GM12864 (cell line): ENCODE measurements at regions not wholly inside any gene's neighbourhood (a gene's known extent, or its start where the extent isn't known, plus 50 kb on each side); places are given as distances from the start of the nearest gene placed in this dataset.
"Not testable (repeated sequence)": the region's sequence is repeated elsewhere in the genome, so short reads cannot be mapped to it uniquely, and the experiment has no call there.

ENCODE experiments used
- DNase-seq: peaks from one replicate; pipeline ENCODE4 v3.0.0-alpha.2; 2011; ENCODE audit warnings: low read depth
- H3K4me3 ChIP-seq: 2 replicates; pipeline ENCODE4 v1.5.1; 2011; ENCODE audit warnings: mild to moderate bottlenecking, low read depth, low read length, control low read depth
- TF ChIP-seq, protein P1 (sequence below): IDR thresholded peaks from 2 replicates; pipeline ENCODE4 v1.5.1; 2011; ENCODE audit warnings: low read depth, mild to moderate bottlenecking, moderate library complexity, low read length, control low read depth, inconsistent platforms; ENCODE audit errors: missing control alignments

DNA sequence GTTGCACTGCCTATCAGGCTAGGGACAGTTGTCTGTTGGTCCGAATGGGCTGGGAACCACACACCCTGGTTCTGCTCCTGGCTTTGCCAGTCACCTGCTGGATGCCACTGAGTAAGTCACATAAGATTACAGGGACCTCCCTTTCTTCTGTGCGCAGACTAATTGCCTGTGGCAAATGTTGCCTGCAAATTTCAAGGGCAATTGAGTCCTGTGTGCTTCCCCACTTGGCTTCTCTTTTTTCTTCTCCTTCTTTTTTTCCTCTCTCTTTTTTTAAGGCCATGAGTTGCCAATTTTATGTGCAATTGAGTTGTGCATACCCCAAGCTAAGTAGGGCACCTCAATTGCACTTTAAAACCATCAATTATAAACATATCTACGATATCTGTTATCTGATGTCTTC is 963.4 kb downstream of the MCTP2 start:
- TF ChIP-seq, protein P1, sequence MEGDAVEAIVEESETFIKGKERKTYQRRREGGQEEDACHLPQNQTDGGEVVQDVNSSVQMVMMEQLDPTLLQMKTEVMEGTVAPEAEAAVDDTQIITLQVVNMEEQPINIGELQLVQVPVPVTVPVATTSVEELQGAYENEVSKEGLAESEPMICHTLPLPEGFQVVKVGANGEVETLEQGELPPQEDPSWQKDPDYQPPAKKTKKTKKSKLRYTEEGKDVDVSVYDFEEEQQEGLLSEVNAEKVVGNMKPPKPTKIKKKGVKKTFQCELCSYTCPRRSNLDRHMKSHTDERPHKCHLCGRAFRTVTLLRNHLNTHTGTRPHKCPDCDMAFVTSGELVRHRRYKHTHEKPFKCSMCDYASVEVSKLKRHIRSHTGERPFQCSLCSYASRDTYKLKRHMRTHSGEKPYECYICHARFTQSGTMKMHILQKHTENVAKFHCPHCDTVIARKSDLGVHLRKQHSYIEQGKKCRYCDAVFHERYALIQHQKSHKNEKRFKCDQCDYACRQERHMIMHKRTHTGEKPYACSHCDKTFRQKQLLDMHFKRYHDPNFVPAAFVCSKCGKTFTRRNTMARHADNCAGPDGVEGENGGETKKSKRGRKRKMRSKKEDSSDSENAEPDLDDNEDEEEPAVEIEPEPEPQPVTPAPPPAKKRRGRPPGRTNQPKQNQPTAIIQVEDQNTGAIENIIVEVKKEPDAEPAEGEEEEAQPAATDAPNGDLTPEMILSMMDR = no peak
- no peak for DNase-seq
- H3K4me3 ChIP-seq = no peak overlapping the region

DNA sequence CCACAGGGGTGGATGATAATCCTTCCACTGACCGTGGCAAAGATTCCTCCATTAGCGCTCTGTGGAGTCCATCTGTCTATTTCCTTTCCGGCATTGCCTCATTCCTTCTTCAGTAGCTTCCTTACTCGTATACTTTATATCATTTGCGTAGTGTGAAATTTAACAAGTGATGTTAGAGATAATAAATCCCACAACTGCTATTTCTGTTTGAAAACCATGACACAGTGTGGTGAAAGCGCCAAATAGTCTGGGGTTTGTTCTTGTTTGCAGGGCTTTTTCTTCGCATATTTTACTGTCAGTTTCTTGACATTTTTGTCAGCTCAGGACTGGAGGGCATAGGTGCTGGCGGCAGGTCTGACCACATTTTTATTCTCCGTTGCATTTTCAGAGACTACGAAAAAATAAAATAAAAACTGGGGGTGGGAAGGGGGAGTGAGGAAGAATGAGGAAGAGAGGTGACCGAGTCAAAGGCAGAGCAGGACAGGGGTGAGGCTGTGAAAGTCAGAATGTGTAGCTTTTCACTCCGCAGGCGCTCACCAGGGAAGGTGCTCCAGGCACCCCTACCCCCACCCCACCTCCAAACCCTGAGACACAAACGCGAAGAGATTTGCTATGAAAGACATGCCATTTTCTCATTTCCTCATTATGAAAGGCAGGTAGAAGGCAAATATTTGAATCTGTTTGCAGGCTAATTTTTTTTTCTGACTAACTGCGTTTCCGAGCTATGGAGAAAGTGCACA is 965.0 kb downstream of the MCTP2 start:
- TF ChIP-seq, protein P1 = no peak
- no peak for DNase-seq
- no peak overlapping the region for H3K4me3 ChIP-seq

DNA sequence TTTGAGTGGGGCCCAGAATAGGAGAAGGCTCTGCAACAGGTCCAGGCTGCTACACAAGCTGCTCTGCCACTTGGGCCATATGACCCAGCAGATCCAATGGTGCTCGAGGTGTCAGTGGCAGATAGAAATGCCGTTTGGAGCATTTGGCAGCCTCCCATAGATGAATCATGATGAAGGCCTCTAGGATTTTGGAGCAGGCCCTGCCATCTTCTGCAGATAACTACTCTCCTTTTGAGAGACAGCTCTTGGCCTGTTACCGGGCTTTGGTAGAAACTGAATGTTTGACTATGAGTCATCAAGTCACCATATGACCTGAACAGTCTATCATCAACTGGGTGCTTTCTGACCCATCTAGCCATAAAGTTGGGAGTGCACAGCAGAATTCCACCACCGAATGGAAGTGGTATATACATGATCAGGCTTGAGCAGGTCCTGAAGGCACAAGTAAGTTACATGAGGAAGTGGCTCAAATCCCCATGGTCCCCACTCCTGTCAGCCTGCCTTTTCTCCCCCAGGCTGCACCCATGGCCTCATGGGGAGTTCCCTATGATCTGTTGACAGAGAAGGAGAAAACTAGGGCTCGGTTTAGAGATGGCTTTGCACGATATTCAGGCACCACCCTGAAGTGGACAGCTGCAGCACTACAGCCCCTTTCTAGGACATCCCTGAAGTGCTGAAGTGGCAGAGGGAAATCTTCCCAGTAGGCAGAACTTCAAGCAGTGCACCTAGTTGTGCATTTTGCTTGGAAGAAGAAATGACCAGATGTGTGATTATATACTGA is 971.4 kb downstream of the MCTP2 start:
- DNase-seq = no peak

DNA sequence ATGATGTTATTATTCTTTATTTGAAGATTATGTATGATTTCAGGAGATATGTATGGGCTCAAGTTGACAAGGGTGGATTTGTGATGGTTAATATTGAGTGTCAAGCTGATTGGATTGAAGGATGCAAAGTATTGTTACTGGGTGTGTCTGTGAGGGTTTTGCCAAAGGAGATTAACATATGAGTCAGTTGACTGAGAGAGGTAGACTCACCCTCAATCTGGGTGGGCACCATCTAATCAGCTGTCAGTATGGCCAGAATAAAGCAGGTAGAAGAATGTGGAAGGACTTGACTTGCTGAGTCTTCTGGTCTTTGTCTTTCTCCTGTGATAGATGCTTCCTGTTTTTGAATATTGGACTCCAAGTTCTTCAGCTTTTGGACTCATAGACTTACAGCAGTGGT is 973.7 kb downstream of the MCTP2 start:
- TF ChIP-seq, protein P1 = no peak
- no peak overlapping the region for H3K4me3 ChIP-seq
- DNase-seq = no peak

More for the DNA sequence above, 971.4 kb downstream of the MCTP2 start:
- TF ChIP-seq, protein P1 = no peak
- no peak overlapping the region for H3K4me3 ChIP-seq

DNA sequence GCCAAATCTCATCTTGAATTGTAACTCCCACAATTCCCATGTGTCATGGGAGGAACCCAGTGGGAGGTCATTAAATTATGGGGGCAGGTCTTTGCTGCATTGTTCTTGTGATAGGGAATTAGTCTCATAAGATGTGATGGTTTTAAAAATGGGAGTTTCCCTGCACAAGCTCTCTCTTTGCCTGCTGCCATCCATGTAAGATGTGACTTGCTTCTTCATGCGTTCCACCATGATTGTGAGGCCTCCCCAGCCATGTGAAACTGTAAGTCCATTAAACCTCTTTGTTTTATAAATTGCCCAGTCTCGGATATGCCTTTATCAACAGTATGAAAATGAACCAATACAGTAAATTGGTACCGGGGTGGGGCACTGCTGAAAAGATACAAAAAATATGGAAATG is 974.5 kb downstream of the MCTP2 start:
- not testable (repeated sequence) for DNase-seq, H3K4me3 ChIP-seq

DNA sequence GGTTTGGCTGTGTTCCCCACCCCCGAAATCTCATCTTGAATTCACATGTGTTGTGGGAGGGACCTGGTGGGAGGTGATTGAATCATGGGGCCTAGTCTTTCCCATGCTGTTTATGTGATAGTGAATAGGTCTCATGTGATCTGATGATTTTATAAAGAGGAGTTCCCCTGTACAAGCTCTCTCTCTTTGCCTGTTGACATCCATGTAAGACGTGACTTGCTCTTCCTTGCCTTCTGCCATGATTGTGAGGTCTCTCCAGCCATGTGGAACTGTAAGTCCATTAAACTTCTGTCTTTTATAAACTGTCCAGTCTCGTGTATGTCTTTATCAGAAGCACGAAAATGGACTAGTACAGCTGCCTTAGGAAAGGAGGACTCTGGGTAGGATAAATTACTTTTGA is 976.7 kb downstream of the MCTP2 start:
- TF ChIP-seq, protein P1 = no peak
- DNase-seq = no peak
- H3K4me3 ChIP-seq = no peak overlapping the region

DNA sequence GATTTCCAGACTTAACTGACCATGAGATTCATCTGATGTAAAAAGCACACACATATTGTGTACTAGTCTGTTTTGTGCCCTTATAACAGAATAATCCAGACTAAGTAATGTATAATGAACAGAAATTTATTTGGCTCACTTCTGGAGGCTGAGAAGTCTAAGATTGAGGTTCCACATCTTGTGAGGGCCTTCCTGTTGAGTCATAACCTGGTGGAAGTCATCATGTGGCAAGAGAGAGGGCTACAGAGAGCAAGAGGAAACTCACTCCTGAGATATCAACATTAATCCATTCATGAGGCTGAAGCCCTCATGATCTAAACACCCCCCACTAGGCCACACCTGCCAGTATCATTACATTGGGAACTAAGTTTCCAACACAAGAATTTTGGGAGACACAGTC is 977.6 kb downstream of the MCTP2 start:
- no peak for DNase-seq
- TF ChIP-seq, protein P1 = no peak
- no peak overlapping the region for H3K4me3 ChIP-seq
